RPMI8226 (cell line): ENCODE measurements at regions not wholly inside any gene's neighbourhood (a gene's known extent, or its start where the extent isn't known, plus 50 kb on each side); places are given as distances from the start of the nearest gene placed in this dataset.

ENCODE experiments used
- DNase-seq: peaks from one replicate; pipeline ENCODE4 v3.0.0-alpha.2; 2015

DNA sequence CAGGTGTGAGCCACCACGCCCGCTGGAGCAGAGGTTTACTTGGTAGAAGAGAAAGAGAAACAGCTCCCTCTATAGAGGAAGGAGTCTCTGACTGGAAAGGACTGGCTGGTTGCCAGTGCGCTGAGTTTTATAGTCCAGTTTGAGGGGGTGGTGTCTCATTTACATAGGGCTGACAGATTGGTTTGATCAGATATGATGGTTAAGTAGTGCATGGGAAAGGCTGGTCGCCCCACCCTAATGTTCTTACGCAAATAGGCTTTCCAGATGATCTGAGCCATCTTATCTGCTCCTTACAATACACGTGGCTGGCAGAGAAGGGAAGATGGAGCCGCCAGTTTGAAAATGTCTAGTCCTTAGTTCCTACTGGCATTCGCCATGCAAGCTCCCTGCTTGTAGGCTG lies 439.5 kb downstream of the NAF1 start:
- peak; percentile 11 for DNase-seq

- no peak for DNase-seq
These were observed 451.3 kb downstream of the NAF1 start for GRCh38 chr4:162715401-162715800.

DNA sequence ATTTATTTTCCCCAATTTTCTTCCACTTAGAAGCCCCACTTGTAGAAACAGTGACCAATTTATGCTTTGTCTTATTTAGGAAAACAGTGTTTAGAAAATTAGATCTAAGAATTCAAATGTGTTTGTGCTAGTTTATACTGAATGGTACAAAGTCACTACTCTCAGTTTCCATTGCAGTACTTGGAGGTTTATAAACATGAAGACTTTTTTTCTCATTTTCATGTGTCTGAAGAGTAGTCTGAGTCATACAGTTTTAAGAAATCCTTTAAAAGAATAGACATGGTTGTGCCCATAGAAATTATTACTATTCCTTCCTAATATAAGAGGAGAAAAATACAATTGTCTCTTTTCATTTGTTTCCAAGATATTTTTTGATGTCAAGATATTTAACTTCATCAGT lies 458.7 kb downstream of the NAF1 start:
- DNase-seq, result no peak

- DNase-seq, result no peak
These were observed 460.1 kb downstream of the NAF1 start for GRCh38 chr4:162706632-162707031.

DNA sequence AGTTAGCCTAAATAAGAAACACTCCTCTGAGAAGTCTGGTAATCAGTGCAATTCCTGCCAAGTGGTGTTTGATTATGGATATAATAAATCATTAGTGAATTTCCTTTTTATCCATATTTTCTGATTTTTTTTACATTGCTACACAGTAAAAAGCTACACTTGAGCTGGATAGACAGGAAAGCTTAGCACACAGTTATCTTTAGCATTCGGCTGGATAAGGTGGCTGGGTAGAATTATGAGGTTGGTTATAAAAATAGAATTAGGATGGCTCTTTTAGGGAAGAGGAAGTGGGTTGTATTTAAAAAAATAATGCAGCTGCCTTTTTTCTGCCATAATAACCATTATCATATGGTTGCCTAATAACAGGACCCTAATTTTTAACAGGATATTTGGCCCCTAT lies 460.6 kb downstream of the NAF1 start:
- DNase-seq, result no peak

GRCh38 chr4:162705130-162705803 lies 461.4 kb downstream of the NAF1 start:
- no peak for DNase-seq

- DNase-seq, result no peak
These were observed 465.8 kb downstream of the NAF1 start for GRCh38 chr4:162700815-162701361.

DNA sequence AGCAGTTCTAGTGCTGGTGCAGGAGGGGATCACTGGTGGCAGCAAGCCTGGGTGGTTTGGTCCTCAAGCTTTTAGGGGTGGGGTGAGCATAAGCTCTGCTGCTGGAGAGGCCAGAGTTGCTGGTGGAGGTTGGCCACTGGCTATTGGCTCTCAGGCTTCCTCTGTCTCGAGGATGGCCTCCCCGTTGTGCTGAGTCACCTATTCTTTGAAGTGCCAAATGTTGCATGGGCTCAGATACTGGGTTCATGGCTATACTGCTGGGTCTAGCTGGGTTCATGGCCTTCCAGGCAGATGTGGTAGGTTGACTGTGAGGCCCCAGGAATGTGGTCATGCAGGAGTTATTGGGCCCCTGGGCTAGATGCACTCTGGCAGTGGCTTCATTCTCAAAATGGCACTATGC lies 466.3 kb downstream of the NAF1 start:
- no peak for DNase-seq

DNA sequence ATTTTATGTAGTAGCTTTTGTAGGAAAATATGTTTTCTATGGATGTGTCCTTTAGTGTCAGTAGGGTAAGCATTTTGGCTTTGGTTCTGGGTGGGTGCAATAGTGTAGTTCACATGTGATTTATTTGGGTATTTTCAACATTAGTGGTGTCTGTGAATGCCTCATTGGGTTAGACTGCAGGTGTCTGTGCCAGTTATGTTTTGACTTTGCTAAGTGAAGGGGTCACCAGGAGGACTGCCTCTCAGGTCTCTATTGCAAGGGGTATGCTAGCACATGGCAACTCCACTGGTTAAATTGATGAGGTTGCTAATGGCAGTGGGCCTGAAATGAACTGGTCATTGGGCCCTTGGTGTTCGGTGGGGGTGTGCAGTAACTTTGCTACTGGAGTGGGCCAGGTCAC lies 467.1 kb downstream of the NAF1 start:
- DNase-seq, result no peak

- DNase-seq, result no peak
These were observed 481.3 kb downstream of the NAF1 start for GRCh38 chr4:162685410-162685809.

- no peak for DNase-seq
These were observed 481.7 kb downstream of the NAF1 start for GRCh38 chr4:162684998-162685397.

DNA sequence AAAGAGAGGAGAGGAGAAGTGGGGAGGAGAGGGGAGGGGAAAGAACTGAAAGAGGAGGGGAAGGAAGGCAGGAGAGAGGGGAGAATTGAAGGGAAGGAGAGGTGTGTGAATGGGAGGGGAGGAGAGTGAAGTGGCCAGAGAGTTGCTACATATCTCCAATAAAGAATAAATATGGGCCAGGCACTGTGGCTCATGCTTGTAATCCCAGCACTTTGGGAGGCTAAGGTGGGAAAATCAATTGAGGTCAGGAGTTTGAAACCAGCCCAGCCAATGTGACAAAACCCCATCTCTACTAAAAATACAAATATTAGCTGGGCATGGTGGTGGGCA lies 482.4 kb downstream of the NAF1 start:
- no peak for DNase-seq

- no peak for DNase-seq
These were observed 482.9 kb downstream of the NAF1 start for GRCh38 chr4:162683659-162684370.

GRCh38 chr4:162682651-162683050 lies 484.0 kb downstream of the NAF1 start:
- no peak for DNase-seq

DNA sequence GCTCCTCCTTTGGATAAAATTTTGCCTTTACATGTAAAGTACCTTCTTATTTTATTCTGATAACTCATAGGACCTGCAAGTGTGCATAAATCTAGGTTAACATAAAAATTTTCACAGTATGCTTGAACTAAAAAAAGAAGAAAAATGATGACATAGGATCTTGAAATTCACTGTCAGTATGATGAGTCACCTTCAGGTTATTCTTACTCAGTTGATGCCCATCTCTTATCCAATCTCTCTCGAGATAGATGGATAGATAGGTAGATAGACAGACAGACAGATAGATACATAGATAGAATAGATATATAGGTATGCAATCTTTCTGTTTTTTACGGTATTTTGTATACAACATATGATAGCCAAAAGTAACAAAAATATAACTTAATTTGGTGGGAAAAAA lies 485.5 kb downstream of the NAF1 start:
- no peak for DNase-seq

DNA sequence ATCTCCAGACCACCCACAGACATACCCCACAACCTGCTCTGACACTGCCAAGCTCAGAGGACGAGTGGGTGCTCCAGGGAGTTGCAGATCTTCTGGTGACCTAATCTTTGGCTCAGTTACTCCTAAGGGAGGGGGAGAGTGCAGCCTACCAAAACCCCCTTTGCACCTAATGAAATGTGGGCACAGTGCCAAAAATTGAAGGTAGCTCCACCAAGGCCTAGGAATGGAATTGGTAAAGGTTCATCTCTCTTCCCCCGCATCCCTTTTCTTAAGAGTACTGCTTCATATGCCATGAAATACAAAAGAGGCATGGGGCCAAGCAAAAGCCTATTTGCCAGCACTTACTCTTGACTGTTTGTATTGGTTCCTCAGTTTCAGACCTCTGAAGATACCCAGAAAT lies 491.0 kb downstream of the NAF1 start:
- no peak for DNase-seq

GRCh38 chr4:162661913-162662312 lies 498.1 kb upstream of the FSTL5 start:
- DNase-seq, result no peak

DNA sequence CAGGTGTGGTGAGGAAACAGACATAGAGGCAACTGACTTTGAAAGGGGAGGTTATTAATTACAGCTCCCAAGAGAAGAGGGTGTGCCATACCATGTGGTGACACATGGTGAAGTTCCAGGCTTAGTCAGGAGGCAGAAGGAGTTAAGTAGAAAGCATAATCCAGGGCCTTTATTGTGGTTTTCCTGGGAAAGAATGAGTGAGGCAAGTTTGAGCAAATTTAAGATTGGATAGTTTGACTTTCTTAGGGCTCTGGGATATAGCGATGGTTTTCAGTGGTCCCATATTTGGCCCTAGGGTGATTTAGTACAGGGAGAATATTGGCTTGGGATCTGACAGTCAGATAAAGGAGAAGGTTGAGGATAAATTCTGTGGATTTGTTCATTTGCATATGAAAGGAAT lies 495.9 kb upstream of the FSTL5 start:
- DNase-seq, result no peak

DNA sequence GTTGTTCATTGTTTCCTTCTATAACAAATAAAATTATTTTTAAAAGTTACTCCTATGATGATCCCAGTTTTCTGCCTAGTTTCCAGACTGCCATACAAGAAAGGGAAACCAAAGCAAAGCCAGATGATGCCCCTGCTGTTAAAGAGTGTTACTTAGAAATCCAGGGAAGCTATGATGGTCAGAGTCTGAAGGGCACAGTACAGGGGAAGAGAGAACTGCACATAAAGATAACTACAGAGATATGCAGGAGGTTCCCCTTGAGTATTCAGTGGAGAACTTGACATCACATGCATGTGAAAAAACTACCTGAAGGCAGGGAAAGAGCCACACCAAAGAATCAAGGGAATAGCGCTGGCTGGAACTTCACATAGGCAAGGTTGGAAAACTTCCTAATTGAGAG lies 494.2 kb upstream of the FSTL5 start:
- DNase-seq, result no peak

DNA sequence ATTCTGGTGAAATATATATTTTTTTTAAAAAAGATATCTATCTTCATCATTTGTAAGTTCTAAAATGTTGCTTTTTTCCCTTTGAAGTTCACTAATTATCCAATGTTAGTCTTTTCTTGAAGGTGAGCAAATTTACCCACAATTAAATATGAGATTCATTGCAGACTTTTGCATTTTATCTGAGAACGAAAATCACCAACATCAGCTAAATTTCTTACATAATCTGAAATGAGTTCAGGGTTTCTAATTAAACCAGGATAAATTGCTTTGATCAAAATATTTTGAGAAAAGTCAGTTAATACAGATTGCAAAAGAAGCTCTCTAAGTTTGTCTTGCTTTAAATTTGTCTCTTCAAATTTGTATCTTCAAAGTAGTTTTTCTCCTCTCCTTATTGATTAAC lies 486.4 kb upstream of the FSTL5 start:
- no peak for DNase-seq

GRCh38 chr4:162645381-162645780 lies 481.6 kb upstream of the FSTL5 start:
- no peak for DNase-seq

GRCh38 chr4:162644346-162644745 lies 480.5 kb upstream of the FSTL5 start:
- DNase-seq, result no peak

GRCh38 chr4:162640152-162640551 lies 476.4 kb upstream of the FSTL5 start:
- DNase-seq, result no peak

DNA sequence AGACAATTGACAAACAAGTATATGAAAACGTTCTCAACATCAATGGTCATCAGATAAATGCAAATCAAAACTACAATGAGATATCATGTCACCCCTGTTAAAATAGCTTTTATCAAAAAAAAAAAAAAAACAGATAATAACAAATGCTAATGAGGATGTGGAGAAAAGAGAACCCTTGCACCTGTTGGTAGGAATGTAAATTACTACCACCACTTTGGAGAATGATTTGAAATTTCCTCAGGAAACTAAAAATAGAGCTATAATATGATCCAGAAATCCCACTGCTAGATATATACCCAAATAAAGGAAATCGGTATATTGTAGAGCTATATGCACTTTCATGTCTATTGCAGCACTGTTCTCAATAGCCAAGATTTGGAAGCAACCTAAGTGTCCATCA lies 470.6 kb upstream of the FSTL5 start:
- DNase-seq, result no peak

DNA sequence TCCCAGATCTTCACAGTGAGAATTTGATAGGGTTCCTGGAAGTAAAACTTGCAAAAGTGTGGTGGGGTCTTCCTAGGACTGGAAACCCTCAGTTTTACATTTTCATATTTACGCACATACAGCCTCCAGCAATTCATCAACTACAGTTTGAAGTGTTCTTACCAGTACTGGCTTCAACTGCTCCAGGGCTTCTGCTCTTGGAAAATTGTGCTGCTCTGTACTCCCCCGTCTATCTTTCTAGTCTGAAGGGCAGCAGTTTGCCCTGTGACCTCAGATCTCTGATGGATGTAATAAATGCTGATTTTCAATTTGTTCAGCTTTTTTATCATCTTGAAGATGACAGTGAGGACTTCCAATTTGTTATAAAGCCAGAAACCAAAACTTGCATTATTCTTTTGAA lies 458.9 kb upstream of the FSTL5 start:
- DNase-seq, result no peak
